Pons (tissue), 1 donor: ENCODE measurements at regions not wholly inside any gene's neighbourhood (a gene's known extent, or its start where the extent isn't known, plus 50 kb on each side); places are given as distances from the start of the nearest gene placed in this dataset.

ENCODE experiments used
- DNase-seq: peaks from one replicate; pipeline ENCODE4 v3.0.0-alpha.2; 2016; ENCODE audit warnings: low spot score

GRCh38 chr2:221154176-221154575 lies 417.9 kb downstream of the EPHA4 start:
- no peak for DNase-seq

- DNase-seq = no peak
These were observed 415.9 kb downstream of the EPHA4 start for GRCh38 chr2:221156062-221156734.

- DNase-seq = no peak
These were observed 410.9 kb downstream of the EPHA4 start for GRCh38 chr2:221161186-221161585.

- no peak for DNase-seq
These were observed 405.8 kb downstream of the EPHA4 start for GRCh38 chr2:221166292-221166691.

- no peak for DNase-seq
These were observed 404.5 kb downstream of the EPHA4 start for GRCh38 chr2:221167561-221167960.

- no peak for DNase-seq
These were observed 402.4 kb downstream of the EPHA4 start for GRCh38 chr2:221169724-221170123.

GRCh38 chr2:221170548-221170947 lies 401.6 kb downstream of the EPHA4 start:
- no peak for DNase-seq

GRCh38 chr2:221176667-221177066 lies 395.4 kb downstream of the EPHA4 start:
- DNase-seq = no peak

GRCh38 chr2:221178139-221178538 lies 394.0 kb downstream of the EPHA4 start:
- DNase-seq = no peak

- no peak for DNase-seq
These were observed 385.2 kb downstream of the EPHA4 start for GRCh38 chr2:221186873-221187272.

GRCh38 chr2:221189431-221190067 lies 382.6 kb downstream of the EPHA4 start:
- DNase-seq = no peak

- DNase-seq = no peak
These were observed 376.3 kb downstream of the EPHA4 start for GRCh38 chr2:221195829-221196228.

- DNase-seq = no peak
These were observed 374.8 kb downstream of the EPHA4 start for GRCh38 chr2:221197225-221197856.

GRCh38 chr2:221198309-221198708 lies 373.8 kb downstream of the EPHA4 start:
- DNase-seq = no peak

GRCh38 chr2:221200184-221200839 lies 371.8 kb downstream of the EPHA4 start:
- no peak for DNase-seq

GRCh38 chr2:221202431-221202830 lies 369.7 kb downstream of the EPHA4 start:
- no peak for DNase-seq

GRCh38 chr2:221203125-221203524 lies 369.0 kb downstream of the EPHA4 start:
- no peak for DNase-seq

- DNase-seq = no peak
These were observed 368.2 kb downstream of the EPHA4 start for GRCh38 chr2:221203856-221204255.

- no peak for DNase-seq
These were observed 367.4 kb downstream of the EPHA4 start for GRCh38 chr2:221204699-221205098.

- DNase-seq = no peak
These were observed 366.9 kb downstream of the EPHA4 start for GRCh38 chr2:221205103-221205673.

GRCh38 chr2:221210686-221211085 lies 361.4 kb downstream of the EPHA4 start:
- DNase-seq = no peak

GRCh38 chr2:221211653-221212052 lies 360.5 kb downstream of the EPHA4 start:
- DNase-seq = no peak

GRCh38 chr2:221212105-221212504 lies 360.0 kb downstream of the EPHA4 start:
- no peak for DNase-seq
